CD4-positive, alpha-beta T cell treated with Interleukin-4 for 4 hours (primary cell): ENCODE measurements at regions not wholly inside any gene's neighbourhood (a gene's known extent, or its start where the extent isn't known, plus 50 kb on each side); places are given as distances from the start of the nearest gene placed in this dataset.
"Not testable (repeated sequence)": the region's sequence is repeated elsewhere in the genome, so short reads cannot be mapped to it uniquely, and the experiment has no call there.

ENCODE experiments used
- DNase-seq: peaks from one replicate; pipeline ENCODE4 v3.0.0-alpha.2; 2020

DNA sequence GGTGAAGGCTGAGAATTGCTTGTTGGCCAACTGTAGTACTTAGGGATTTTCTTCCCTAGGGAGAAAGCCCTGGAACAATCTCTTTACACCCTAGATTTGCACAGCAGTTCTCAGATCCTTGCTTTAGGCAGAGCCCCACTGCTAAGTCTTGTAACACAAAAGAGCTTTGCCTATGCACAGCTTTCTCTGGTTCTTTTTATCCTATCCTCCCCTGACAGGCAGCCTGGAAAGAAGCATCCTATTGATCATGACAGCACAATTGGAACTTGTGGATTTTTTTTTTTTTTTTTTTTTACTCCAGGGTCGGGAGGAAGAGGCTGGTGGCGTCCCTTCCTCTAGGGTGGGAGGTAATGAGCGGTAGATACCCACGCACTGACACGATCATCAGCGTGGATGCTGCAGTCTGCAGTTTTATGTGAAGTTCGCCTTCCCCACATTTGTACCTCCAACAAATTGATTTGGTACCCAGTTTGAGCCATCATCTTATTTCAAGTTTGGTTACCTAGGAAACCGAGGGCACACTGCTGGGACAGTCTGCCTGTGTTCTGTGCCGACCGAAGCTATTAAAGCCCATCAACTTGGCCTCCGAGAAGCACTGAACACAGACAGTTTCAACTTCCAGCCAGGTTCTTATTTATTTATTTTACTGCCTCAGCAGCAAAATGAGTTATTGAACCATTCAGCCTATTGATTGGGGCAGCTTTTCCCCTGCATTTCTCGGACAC lies 110.1 kb downstream of the NRN1 start:
- DNase-seq, result no peak

DNA sequence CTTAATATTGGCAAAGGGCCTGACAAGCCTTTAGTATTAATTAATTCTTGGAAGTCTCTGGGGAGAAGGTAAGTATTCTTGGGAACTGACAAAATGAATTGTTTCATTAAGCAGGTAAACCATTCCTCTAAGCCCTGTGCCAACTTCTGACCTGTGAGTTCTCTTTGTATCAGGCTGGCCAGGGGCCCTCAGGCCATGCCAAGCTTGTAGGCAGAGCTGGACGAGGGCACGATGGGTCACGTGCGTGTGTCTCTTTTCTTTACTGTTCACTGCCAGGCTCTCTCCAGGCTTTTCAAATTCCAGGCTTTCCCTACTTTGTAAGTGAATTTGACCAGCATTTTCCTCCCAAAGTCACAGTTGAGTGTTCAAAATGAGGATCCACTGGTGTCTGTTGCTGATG lies 112.4 kb downstream of the NRN1 start:
- no peak for DNase-seq

DNA sequence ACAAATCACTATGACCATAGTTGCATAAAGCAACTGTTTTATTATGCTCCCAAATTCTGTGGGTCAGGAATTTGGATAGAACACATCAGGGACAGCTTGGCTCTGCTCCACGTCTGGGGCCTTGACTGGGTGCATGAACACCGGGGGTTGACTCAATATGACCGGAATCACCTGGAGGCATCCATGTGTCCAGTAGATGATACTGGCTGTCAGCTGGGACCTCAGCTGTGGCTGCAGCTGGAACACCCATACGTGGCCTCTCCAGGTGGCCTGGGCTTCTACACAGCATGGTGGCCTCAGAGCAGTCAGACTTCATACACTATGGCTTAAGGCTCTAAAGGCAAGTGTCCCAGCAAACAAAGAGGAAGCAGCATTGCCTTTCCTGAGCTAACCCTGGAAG lies 113.4 kb downstream of the NRN1 start:
- DNase-seq, result no peak

DNA sequence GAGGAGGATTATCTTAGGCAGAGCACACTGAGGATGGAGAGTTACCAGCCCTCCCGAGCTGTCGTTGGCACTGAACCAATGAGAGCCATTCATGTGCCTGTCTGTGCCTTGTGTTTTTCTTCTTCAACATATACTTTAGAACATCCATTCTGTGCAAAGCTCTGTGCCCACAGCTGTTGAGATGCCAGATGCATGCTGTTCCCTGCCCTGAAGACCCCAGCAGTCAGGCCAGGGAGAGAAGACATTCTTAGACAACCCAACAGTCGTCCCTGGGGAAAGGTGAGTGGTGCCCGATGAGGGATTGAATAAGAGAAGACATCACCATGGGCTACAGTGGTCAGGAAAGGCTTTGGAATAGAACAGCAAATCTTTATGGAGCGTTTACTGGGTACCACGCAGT lies 114.1 kb downstream of the NRN1 start:
- no peak for DNase-seq

DNA sequence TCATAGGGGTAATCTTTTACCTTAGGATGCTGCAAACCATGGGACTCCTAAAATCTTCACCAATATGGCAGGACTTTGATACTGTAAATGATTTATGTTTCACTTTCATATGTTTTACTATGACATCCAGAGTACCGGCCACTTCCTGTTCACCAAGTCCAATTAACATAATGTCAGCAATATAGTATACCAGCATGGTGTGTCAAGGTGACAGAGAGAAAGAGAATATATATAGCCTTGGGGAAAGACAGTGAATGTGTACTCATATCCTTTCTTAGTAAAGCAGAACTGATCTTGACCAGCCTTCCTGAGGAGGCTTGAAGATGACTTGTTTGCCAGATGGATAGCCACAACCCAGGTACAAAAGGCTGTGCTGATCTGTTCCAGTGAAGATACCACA lies 127.9 kb downstream of the NRN1 start:
- no peak for DNase-seq

DNA sequence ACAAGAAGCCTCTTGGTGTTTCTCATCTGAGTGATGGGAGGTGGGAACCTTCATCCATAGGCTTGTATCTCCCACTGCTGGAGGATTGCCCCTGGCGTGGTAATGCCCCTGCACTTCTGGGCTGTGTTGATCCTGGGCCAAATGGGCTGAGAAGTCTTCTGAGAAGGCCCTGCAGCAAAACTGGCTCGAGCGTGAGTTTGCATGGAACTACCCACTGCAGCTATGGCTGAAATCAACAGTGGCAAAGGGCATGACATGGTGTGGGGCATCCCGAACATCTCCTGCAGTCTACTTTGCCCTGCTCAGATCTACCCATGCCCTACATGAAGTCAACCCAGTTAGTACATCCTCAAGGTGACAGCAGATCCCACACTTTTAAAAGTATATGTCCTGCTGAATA lies 130.6 kb downstream of the NRN1 start:
- no peak for DNase-seq

DNA sequence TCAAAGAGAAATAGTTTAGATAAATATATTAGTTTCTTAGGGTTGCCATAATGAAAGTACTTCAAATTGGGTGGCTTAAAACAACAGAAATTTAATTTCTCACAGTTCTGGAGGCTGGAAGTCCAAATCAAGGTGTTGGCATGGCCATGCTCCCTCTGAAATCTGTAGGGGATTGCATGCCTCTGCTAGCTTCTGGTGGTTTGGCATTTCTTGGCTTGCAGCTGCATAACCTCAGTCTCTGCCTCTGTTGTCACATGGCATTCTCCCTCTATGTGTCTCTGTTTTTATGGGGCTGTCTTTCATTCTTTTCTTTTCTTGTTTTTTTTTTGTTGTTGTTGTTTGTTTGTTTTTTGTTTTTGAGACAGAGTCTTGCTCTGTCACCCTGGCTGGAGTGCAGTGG lies 132.7 kb downstream of the NRN1 start:
- not testable (repeated sequence) for DNase-seq

DNA sequence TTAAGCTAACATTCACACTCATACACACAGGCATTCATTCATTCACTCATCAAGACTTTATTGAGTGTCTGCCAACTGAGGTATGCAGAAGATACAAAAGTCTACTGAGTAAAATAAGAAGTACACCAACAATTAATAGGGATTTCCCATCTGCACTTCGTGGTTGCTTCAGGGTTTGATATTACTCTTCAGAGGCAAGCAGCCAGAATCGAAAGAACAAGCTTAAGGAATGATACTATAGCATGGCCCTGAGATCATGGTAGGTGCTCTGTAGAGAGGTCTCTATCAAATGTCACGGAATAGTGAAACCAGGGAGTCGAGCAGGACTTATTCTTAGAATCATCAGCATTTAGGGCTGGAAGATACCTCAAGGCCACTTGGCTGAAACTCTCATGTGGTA lies 135.4 kb downstream of the NRN1 start:
- DNase-seq, result no peak

DNA sequence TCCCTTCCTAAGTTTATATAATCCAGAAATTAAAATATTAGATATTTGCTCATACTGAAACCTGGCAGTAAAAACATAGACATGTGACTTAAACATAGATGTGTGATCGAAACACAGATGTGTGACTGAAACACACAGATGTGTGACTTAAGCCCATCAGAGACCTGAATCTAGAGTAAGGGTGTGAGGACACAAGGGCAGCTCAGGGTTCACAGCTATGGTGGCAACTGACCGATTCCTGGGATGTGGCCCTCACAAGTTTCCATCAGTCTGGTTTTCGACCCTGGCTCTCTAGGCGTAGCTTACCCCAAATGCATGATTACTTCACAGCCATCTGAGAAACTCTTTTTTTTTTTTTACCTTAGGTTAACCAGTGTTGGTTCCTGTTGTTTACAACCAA lies 137.0 kb downstream of the NRN1 start:
- DNase-seq, result peak; percentile 8

DNA sequence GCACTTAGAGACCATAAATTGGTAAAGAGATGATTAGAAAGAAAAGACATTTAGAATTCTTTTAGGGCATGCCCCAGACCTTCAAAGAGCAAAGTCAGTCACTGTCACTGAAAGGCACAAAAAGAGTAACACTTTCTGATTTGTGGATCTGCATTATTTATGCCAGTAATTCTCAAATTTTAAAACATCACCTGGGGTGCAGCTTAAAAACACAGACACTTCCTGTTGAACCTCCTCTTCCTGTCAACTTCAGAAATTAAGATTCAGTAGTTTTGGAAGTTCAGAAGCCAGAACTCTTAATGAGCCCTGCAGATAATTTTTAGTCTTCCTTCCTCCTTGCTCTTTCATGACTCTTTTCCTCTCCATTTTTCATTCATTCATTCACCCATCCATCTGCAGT lies 137.5 kb downstream of the NRN1 start:
- peak; percentile 20 for DNase-seq

DNA sequence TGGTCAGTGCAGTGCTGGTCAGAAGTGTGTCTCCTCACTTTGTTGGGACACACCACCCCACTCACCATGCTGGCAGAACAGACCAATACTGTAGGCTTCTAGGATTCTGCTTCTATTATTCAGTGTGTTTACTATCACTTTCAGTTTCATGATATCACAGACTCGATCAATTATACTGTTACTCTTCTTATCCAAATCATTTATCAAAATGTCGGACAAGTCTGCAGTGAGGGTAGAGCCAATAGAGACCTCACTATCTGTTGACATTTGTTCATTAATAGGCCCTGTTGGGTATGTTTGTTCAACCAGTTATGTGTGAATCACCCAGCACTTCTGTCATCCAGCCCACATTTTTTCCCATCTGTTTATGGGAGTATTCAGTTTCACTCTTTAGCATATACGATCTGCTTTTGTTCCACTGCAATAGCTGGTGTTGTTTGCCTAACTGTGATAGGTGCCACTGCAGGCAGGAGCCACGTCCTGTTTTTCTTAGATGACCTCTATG lies 140.1 kb downstream of the NRN1 start:
- DNase-seq, result peak; percentile 47

DNA sequence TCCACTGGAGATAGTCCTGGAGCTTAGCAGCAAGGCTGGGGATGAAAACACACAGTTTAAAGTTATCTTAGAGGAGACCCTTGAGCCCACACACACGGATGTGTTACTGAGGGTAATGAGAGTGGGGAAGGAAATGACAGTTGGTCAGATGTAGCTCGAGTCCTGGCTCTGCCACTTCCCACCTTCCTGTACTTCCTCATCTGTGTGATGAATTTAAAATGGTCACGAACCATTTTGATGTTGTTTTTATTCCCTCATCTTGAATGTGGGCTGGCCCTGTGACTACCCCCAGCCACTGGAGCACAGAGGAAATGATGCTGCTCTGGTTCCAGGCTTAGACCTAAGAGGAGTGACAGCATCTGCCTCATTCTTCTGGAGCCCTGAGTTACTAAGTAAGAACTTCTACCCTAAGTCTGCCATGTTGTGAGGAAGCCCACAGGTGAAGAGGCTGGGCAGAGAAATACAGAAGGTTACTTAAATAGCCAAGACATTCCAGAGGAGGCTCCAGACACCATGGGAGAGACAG lies 141.2 kb downstream of the NRN1 start:
- DNase-seq, result no peak

DNA sequence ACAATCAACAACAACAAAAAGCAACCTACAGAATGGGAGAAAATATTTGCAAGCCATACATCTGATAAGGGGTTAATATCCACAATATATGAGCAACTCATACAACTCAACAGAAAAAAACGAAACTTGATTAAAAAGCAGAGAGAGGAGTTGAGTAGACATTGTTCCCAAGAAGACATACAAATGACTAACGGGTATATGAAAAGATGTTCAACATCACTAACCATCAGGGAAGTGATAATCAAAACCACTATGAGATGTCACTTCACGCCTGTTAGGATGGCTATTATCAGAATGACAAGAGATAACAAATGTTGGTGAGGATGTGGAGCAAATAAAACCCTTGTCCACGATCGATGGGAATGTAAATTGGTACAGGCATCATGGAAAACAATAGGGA lies 145.9 kb downstream of the NRN1 start:
- DNase-seq, result no peak

DNA sequence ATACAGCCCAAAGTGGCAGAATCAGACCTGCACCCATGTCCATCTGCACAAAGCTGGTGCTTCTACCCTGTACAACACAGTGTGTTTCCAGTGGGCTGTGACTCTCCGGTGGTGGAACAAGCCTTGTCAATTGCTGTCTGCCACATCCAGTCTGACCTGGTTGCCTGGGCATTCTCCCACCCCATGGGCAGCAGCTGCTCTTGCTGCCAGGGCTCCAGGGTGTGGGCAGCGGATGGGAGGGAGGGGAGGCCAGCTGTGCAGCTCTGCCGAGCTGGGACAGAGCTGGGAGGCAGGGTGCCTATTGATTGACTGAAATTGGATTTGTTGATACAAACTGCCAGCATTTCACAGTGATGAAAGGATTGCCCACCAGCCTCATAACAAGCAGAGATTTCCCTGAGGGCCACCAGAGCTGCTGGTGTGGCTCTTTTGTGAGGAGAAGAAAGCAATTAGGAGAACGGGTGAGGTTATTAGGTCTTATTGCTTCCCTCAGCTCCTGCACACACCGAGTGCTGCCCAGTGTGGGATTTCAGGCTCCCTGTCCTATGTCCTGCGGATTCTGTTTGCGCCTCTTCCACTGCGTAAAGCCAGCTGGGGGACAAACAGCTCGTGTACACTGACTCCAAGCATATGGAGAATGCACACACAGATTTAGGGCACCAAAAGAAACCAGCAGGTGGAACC lies 150.8 kb downstream of the NRN1 start:
- DNase-seq, result no peak

DNA sequence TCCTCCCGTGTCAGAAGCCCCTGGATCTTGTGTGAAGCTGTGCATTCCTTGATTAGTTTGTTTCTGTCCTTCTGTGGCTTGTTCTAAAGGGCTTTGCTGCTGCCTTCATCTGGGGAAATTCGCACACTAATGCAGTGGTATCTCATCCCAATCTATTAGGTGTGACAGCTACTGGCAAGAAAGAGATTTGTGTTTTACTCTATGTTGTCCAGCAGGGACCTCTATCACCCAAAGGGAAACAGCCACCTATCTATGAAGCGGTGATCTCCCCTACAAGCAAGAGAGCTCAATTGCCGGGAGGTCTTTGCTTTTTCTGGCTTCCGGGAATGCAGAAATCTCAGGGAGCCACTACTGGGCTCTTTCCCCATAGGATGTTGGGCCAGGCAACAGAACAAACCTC lies 151.8 kb downstream of the NRN1 start:
- DNase-seq, result no peak

DNA sequence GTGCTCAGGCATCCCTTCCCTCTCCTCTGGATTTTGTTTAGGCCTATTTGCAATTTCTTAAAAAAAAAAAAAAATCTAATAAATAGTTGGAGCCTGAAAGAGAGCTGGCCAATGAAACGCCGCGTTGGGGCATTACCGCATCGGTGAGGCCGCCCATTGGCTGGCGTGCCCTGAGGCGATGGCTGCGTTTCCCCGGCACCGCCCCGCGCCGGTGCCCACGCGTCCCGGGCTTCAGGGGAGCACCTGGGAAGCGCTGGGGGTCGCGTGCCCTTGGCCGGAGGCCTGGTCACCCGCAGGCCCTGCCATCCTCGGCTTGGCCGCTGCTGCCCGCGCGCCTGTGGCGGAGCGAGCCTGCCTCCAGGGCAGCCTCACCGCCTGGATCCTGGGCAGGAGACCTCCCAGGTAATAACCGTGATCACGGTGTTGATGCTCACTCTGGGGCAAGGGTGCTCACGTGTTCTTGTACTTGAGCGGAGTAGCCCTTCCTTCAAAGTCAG lies 155.4 kb downstream of the NRN1 start:
- DNase-seq, result peak; percentile 56

DNA sequence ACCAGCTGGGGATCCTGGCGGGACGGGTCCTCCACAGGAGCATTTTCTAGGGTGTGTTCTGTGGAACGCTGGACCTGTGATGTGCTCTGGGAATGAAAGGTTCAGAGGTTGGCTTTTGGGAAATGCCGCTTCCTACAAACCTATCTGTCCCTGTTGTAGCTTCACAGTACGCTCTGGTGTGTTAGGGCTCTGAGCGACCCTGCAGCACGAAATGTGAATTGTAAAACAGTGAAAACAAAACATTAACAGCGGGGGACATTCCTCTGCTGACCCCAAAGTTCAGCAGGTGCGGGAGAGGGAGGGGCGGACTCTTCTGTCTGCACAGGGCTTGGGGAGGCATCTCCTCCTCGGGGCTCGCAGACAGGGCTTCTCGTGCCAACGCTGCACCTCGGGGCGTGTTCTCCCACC lies 155.9 kb downstream of the NRN1 start:
- DNase-seq, result no peak

DNA sequence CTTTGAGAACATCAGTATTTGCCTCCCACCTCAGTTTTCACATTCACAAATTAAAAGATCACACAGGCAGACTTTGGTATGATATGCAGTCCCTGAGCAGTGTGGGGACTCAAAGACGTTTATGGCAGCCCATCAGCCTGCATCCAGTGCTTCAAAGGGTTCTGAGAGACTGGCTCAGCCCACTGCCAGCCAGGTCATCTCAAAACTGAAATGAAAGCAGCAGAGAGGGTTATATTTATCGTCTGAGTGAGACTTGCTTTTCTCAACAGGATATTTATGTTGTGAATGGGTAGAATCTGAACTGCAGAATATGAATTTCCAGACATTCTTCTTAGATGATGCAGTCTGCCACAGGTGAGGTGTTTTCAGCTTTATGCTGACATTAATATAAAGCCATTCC lies 159.8 kb downstream of the NRN1 start:
- DNase-seq, result no peak

DNA sequence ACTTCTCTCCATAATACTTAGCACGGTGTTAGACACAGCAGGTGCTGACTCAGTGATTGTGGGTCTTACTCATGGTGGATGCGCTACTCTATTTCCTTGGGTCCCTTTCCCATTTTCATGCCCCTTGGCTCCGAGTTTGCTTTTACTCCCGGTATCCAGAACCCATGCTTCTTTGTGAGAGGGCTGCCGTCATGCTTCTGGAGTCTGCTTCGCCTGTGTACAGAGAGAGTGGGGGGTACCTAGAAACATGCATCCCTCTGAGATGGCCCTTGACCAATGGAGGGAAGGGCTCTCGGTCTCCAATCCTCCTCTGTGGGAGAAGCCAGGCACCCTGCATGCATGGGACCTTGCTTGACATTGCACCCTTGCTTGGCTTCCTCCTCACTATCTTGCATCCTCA lies 160.4 kb downstream of the NRN1 start:
- no peak for DNase-seq

DNA sequence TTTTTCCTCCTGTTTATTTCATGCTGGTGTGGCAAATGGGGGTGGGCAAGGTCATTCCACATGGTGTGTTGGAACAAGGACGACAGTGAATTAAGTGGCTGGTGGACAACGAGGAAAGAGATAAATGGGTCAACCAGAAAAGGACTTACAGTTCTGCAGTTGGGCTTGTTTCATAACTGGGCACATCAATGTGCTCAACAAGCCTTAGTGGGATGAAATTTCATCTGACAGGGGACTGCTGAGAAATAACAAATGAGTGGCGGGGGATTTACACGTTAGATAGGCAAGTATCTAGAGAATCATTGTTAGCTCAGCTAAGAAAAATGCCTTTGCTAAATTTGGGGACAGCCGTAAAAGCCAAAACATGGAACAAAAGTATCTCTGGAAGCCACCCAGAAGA lies 163.6 kb downstream of the NRN1 start:
- no peak for DNase-seq

DNA sequence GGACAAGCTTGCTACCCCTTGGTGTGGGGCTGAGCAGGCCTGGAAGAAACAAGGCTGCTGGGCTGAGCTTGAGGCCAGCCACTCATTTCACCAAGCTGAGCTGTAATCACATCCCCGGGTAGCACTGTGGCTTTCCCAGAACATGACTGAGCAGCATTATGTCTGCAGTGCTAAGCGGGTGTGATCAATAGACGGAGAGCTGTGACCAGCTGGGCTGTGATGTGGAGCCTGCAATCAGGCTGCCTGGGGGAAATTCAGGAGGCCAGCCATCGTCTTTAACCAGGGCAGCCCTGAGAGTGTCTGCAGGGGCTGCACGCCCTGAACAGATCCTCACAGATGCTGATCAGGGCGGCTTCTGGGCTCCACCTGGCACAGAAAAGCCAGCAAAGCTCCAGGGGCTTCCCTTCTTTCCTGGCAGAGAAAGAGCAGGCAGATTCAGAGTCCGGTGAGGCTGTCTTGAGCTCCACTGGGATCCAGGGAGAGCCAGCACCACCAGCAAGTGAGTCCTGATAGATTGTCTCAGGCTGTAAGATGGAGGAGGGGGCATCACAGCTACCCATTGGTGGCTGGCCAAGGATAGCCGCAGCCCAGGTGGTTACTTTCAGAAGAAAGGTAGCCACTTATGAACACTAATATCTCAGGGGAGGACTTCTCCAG lies 165.9 kb downstream of the NRN1 start:
- no peak for DNase-seq

DNA sequence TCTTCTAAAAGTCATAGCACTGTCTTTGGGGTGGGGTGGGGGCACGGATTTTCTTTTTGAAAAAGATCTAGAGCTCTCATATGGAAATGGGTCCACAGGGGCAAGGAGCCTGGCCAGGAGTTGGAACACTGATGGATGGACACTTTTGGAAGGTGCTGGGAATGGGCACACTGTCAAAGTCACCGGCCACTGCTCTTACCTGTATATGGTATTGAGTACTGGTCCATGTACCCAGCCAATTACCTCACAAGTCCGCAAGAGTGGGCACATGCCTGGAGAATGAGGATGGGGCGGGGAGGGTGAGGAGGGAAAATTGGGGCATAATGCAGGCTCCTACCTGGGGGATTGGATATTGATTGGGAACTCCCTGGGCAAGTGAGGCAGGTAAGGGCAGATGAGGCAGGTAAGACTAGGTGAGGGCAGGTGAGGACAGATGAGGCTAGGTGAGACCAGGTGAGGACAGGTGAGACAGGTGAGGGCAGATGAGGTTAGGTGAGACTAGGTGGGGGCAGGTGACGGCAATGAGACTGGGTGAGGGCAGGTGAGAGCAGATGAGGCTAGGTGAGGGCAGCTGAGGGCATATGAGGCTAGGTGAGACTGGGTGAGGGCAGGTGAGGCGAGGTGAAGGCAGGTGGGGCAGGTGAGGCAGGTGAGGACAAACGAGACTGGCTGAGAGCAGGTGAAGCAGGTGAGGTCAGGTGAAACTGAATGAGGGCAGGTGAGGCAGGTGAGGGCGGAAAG lies 167.9 kb downstream of the NRN1 start:
- DNase-seq, result no peak

DNA sequence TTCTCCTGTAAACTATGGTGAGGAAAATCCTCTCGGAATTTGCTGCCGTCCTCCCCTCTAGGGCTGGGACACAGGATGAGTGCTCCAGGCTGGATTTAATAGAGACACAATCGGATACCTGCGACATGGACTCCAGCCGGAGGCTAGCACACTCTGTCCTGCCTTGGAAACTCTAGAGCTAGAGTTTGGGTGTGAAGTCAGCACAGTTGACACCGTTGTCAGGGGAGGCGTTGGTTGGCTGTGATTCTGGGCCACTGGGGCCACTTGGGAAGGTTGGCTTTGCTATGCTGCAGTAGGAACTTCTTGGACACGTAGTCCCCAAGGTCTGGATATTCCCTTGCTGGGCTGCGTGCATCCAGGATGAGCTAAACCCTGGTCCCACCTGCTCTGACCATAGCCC lies 169.4 kb downstream of the NRN1 start:
- no peak for DNase-seq
